Activated T-cell treated with anti-CD3 and anti-CD28 coated beads, Interleukin-2, amount 50 U/mL, for 4 hours (primary cell): ENCODE measurements at regions not wholly inside any gene's neighbourhood (a gene's known extent, or its start where the extent isn't known, plus 50 kb on each side); places are given as distances from the start of the nearest gene placed in this dataset.

ENCODE experiments used
- ATAC-seq, 2 donors: fragments of 200-7000 bp; cut with Tn5 transposase; one replicate each; pipeline ENCODE4 v1.10.0; 2021
- DNase-seq: peaks from one replicate; pipeline ENCODE4 v3.0.0-alpha.2; 2020
- H3K27me3 Mint-ChIP-seq: one replicate; pipeline ENCODE4 v1.8.0; 2021; ENCODE audit warnings: low read depth, mixed read lengths
- H3K36me3 Mint-ChIP-seq: one replicate; pipeline ENCODE4 v1.8.0; 2022; ENCODE audit warnings: mixed read lengths; ENCODE audit not compliant: insufficient read depth
- H3K4me1 Mint-ChIP-seq: one replicate; pipeline ENCODE4 v1.8.0; 2021; ENCODE audit warnings: low read depth, mixed read lengths
- H3K4me3 Mint-ChIP-seq: one replicate; pipeline ENCODE4 v1.8.0; 2021; ENCODE audit warnings: mild to moderate bottlenecking, moderate library complexity, mixed read lengths
- H3K9me3 Mint-ChIP-seq: one replicate; pipeline ENCODE4 v1.8.0; 2021; ENCODE audit warnings: mixed read lengths

DNA sequence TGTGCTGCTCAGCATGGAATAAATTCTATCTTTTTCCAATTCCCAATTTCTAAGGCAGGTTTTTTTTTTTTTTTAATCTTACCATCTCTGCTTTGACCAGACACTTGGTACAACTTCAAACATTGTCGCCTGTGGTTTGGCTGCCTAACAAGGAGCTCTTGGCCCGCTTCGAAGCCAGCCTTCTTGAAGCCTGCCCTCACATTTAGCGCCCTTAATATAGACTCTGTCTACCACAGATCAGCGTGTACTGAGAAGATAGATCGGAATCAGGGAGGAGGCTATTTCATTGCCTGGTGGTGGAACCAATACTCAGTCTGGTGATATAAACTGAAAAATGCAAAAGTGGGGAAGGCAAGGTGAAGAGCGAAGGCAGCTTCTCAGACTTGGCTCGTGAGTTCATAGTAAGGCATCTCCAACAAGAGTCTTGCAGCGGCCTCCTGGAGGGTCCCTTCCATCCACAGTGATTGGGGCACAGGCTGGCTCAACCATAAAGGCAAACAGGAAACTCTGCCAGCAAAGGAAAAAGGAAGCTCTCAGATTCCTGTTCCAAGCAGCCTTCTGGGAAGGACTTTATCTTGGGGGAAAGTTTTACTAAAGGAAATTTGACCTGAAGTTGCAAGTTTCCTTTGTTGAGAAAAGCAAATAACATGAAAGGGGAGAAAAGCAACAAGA lies 103.2 kb upstream of the BCL2L14 start:
- H3K9me3 Mint-ChIP-seq: no peaks in the 10 kb centered on the region
- H3K4me1 Mint-ChIP-seq: peaks cover 4% of the 10 kb centered on the region
- ATAC-seq (no peak), DNase-seq (no peak)
- H3K27me3 Mint-ChIP-seq: no peaks in the 10 kb centered on the region
- H3K36me3 Mint-ChIP-seq: no peaks in the 10 kb centered on the region
- no peak overlapping the region for H3K4me3 Mint-ChIP-seq

DNA sequence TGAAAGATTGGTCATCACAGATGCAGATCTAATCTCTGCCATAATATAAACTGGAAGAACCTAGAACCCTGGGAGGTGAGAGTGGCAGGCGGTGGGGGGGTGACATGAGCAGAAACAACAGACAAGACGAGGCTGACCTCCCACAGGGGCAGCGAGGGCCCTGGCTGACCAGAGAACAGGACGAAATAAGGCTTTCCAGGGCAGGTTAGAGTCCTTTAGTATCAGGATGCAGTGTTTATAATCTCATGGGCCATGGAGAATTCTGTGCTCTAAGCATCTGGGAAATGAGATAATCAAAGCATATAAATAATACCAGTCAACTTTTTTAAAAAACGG lies 102.7 kb upstream of the BCL2L14 start:
- ATAC-seq (no peak), DNase-seq (no peak)
- Mint-ChIP-seq H3K4me3 (no peak overlapping the region), H3K27me3 (no peaks in the 10 kb centered on the region), H3K9me3 (no peaks in the 10 kb centered on the region), H3K4me1 (peaks cover 4% of the 10 kb centered on the region), H3K36me3 (no peaks in the 10 kb centered on the region)

DNA sequence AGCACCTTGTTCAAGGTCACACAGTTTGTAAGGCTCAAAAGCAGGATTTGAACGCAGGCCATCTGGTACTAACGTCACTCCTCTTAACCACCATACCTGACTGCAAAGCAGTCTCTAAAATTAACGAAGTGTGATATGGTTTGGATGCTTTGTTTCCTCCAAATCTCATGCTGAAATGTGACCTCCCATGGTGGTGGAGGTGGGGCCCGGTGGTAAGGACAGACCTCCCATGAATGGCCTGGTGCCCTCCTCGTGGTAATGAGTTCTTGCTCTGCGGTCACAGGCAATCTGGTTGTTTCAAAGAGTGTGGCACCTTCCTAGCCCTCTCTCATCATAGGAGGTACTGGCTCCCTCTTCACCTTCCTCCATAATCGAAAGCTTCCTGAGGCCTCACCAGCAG lies 102.2 kb upstream of the BCL2L14 start:
- Mint-ChIP-seq H3K36me3 (no peaks in the 10 kb centered on the region), H3K9me3 (no peaks in the 10 kb centered on the region), H3K4me3 (no peak overlapping the region), H3K4me1 (peaks cover 4% of the 10 kb centered on the region), H3K27me3 (no peaks in the 10 kb centered on the region)
- DNase-seq (no peak), ATAC-seq (no peak)

DNA sequence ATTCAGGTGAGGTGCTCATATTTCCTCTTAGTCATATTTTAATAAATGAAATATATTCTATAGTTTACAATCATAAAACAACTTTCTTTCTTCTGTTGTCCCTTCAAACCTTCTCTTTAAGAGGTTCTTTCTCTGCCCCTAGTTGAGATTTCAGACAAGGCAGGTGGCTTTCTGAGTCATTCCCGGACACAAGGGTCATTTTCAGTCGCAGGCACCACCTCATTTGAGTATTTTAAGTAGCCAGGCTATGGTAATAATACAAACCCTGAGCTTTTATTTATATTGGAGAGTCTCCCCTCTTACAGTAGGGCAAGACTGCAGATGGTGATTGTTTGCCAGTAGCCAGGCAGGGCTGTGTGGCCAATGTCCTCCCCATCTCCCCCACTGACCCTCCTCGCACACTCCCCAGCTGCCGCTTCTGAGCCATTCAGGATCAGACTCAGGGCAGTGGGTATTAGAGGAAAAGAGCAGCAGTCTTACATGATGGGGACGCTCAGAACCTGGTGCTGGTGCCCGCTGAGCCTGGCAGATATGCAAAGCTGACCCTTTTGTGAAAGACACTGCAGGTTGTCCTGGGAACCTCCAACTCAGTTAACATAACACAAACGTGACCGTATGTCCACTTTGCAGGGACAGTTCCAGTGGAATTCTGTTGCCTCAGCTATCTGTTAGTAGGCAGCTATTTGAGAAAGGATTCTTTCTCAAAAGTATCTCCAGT lies 101.1 kb upstream of the BCL2L14 start:
- no peaks in the 10 kb centered on the region for H3K36me3 Mint-ChIP-seq
- H3K4me3 Mint-ChIP-seq: no peak overlapping the region
- ATAC-seq: no peak
- peaks cover 4% of the 10 kb centered on the region for H3K4me1 Mint-ChIP-seq
- no peak for DNase-seq
- H3K27me3 Mint-ChIP-seq: no peaks in the 10 kb centered on the region
- no peaks in the 10 kb centered on the region for H3K9me3 Mint-ChIP-seq

DNA sequence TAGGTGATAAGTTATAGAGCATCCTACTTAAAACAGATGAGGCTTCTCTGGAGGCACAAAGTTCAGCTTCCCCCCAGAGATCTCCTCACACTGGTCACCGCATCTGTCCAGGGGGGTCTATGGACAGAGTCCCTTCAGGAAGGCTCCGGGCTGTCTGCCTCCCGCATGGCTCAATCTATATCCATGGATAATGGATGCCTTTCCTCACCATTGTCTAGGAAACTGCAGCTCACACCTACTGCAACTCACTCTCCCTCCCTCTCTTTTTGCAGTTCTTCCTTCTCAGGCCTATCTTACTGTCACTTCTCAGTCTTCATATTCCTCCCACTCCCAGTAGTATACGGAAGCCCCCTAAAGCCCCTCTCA lies 100.6 kb upstream of the BCL2L14 start:
- no peak for ATAC-seq
- Mint-ChIP-seq H3K4me1 (peaks cover 4% of the 10 kb centered on the region), H3K9me3 (no peaks in the 10 kb centered on the region), H3K36me3 (no peaks in the 10 kb centered on the region), H3K4me3 (no peak overlapping the region), H3K27me3 (no peaks in the 10 kb centered on the region)
- no peak for DNase-seq

DNA sequence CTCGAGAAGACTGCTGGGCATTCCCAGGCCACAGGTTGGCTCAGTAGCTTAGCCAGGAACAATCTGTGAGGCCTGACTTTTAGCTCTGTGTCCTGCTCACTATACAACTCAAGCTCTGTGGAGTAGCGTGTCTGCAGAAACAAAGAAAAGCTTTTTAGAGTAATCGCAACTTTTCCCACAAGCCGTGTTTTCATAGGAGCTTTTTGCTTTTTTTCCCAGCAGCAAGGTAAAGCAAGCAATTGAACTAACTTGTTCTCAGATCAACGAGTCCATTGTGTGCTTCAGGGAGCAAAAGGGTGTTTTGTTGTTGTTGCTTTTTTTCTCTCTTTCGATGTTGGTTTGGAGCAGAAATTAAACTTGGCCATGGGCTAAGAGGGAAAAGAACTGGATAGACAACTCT lies 97.3 kb upstream of the BCL2L14 start:
- ATAC-seq: no peak

DNA sequence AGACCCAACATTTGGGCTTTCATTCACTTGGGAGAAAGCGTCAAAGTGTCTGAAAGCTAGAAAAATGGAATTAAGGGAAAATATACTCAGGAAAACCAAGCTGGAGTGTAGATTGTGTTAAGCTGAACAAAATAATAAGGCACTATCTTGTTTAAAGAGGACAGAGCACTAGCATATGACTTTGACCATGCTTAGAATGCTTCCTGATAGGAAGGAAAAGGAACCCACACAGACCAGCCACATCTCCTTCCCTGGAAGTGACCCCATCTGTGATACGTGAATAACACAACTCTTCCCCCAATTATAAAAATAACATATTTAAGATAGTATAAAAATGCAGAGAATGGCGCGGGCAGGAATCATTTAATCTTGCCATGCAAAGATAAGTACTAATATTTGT lies 94.7 kb upstream of the BCL2L14 start:
- DNase-seq (no peak), ATAC-seq (no peak)
- Mint-ChIP-seq H3K36me3 (no peaks in the 10 kb centered on the region), H3K27me3 (no peaks in the 10 kb centered on the region), H3K4me3 (no peak overlapping the region), H3K4me1 (peaks cover 30% of the 10 kb centered on the region), H3K9me3 (peaks cover 3% of the 10 kb centered on the region)

More for the DNA sequence above, 97.3 kb upstream of the BCL2L14 start:
- no peaks in the 10 kb centered on the region for H3K9me3 Mint-ChIP-seq
- H3K4me3 Mint-ChIP-seq: no peak overlapping the region
- peaks cover 4% of the 10 kb centered on the region for H3K4me1 Mint-ChIP-seq
- no peaks in the 10 kb centered on the region for H3K36me3 Mint-ChIP-seq
- no peak for DNase-seq
- no peaks in the 10 kb centered on the region for H3K27me3 Mint-ChIP-seq

DNA sequence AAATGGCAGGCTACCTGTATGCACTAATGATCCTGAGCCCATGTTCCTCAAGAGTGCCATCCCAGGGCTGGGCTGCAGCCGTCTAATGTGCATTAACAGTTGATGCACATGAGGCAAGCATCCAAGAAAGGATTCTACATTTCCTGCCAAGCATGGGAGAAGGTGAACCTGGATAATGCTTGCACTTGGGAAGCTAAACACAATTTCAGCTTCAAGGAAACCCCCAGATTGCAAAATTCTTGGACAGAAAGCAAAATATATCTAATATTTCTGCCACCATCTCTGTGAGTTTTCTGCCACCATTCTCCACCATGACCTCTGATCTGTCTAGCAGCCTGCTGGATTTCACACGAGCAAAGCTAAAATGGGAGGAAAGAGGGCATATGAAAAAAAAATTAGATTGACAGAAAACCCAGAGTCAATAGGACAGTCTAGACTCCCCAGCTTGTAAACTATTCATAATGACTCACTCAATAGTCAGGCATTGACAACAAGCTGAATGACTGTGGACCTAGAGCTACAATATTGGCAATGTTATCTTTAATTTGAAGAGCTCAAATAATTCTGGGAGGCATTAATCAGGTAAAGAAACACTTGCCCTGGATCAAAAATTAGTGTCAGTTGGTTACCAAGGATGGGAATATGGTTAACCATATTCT lies 91.9 kb upstream of the BCL2L14 start:
- peaks cover 58% of the 10 kb centered on the region for H3K4me1 Mint-ChIP-seq
- ATAC-seq: peak; percentile 58 to 64

DNA sequence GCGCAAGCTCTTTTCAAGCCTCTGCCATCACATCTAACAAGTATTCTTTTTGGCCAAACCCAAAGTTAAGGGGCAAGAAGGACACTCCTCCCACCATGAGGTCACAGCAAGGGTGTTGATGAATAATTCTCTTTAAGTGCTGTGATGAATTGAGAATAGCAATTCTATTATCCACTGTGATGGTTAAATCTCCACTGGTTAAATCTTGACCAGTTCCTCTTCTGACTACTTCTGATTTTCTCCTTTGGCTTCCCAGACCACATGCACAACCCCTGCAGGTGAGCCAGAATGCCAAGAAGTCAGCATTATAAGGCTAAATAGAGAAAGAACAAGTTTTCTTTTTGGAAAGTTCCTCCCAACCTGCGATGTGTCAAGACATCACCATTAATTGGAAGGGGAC lies 90.6 kb upstream of the BCL2L14 start:
- DNase-seq: no peak
- Mint-ChIP-seq H3K4me3 (no peak overlapping the region), H3K9me3 (peaks cover 17% of the 10 kb centered on the region)

More for the DNA sequence above, 91.9 kb upstream of the BCL2L14 start:
- H3K36me3 Mint-ChIP-seq: peaks cover 1% of the 10 kb centered on the region
- H3K27me3 Mint-ChIP-seq: no peaks in the 10 kb centered on the region
- H3K9me3 Mint-ChIP-seq: peaks cover 14% of the 10 kb centered on the region
- no peak overlapping the region for H3K4me3 Mint-ChIP-seq
- no peak for DNase-seq

DNA sequence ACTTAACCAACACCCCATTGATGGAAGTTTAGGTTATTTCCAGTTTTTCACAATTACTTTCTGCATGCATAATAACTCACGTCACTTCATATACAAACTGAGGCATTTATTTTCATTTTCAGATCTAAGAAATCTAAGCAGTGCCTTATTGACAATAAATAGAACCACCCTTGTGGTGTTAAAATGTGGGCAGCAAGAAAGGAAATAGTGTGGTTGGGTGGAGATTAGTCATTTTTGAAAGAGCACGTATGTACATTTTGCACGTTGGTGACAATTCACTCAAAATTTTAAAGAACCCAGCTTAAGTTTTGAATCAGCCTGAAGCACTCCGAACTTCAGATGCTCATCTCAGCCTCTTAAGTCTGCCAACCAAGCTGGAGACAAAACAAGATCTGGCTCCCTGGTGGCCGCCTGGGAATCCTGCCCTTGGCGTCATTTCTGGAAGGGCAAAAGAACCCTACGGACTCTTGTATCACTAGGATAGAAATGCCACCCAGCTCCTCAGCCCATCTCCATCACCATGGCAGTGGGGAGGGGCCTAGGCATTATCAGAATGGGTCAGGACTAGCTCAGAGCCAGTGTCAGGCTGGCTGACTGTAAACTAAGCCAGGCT lies 89.5 kb upstream of the BCL2L14 start:
- no peaks in the 10 kb centered on the region for H3K27me3 Mint-ChIP-seq
- peaks cover 1% of the 10 kb centered on the region for H3K36me3 Mint-ChIP-seq
- peaks cover 17% of the 10 kb centered on the region for H3K9me3 Mint-ChIP-seq
- DNase-seq: peak; percentile 23
- peak; percentile 88 for ATAC-seq
- peak overlapping the region; percentile 63 for H3K4me3 Mint-ChIP-seq
- peaks cover 64% of the 10 kb centered on the region for H3K4me1 Mint-ChIP-seq

More for the DNA sequence above, 90.6 kb upstream of the BCL2L14 start:
- Mint-ChIP-seq H3K4me1 (peaks cover 64% of the 10 kb centered on the region), H3K36me3 (peaks cover 1% of the 10 kb centered on the region), H3K27me3 (no peaks in the 10 kb centered on the region)
- ATAC-seq: no peak

DNA sequence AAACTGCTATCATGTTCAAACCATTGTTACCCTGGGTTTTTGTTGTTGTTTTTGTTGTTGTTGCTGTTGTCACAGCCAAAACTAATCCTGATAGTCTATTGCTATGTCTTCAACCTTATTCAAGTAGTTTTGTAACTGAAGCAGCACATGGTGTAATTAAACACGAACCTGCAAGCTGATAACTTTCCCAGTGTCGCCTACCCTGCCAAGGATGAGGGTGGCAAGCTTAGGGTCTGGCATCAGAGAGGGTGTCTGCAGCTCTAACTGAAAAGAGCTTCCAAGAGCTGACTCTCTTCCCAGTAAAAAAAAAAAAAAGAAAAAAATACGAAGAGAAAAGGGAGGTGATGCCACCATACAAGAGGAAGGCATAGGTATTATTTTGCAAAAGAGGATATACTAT lies 86.3 kb upstream of the BCL2L14 start:
- Mint-ChIP-seq H3K4me1 (peaks cover 49% of the 10 kb centered on the region), H3K27me3 (no peaks in the 10 kb centered on the region), H3K9me3 (peaks cover 17% of the 10 kb centered on the region), H3K4me3 (no peak overlapping the region), H3K36me3 (peaks cover 1% of the 10 kb centered on the region)
- ATAC-seq (no peak), DNase-seq (no peak)

DNA sequence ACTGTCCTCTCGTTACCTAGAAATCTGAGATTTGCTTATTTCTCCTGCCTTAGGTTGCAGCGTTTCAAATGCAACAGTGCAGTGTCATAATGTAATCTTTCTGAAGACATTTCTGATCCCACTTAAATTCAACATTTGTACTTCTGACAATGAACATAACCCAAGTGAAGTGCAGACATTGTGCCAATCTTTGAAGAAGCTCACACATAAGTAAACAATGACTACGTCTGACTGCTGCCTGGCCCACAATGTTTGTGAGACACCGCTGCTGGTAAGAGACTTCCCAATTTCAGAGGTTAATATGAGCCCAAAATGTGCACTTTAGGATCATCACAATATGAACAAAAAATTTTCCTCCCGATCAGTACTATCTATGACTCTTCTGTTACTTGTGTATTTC lies 84.6 kb upstream of the BCL2L14 start:
- Mint-ChIP-seq H3K4me3 (no peak overlapping the region), H3K36me3 (peaks cover 1% of the 10 kb centered on the region), H3K4me1 (peaks cover 32% of the 10 kb centered on the region), H3K27me3 (no peaks in the 10 kb centered on the region), H3K9me3 (peaks cover 14% of the 10 kb centered on the region)
- DNase-seq (no peak), ATAC-seq (no peak)

DNA sequence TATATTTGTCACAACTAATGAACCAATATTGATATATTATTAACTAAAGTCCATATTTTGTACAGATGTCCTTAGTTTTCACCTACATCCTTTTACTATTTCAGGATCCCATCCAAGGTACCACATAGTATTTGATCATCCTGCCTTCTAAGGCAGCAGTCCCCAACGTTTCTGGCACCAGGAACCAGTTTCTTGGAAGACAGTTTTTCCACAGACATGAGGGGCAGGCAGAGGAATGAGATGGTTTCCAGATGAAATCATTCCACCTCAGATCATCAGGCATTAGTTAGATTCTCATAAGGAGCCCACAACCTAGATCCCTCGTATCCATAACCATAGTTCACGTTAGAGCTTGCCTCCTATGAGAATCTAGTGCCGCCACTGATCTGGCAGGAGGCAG lies 82.8 kb upstream of the BCL2L14 start:
- Mint-ChIP-seq H3K36me3 (peaks cover 1% of the 10 kb centered on the region), H3K27me3 (no peaks in the 10 kb centered on the region), H3K4me1 (peaks cover 16% of the 10 kb centered on the region), H3K9me3 (peaks cover 10% of the 10 kb centered on the region), H3K4me3 (no peak overlapping the region)
- ATAC-seq (no peak), DNase-seq (no peak)

DNA sequence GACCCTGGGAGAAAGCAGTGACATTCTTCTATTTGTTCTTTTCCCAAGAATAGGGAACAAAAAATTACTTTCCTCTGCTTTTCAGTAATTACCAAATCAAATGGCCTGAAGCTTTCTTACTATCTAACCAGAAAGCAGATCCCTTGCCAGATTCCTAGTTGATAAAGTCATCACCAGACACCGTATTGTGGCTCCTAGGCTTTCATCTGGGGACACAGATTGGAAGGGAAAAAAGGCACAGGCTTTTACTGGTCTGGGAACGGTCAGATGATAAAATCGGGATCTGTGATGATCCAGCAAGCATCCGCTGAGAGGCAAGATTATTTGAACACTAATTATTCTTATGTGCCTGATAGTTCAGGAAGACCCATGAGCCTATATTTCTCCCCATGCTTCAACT lies 79.1 kb upstream of the BCL2L14 start:
- H3K4me1 Mint-ChIP-seq: peaks cover 3% of the 10 kb centered on the region
- H3K9me3 Mint-ChIP-seq: peaks cover 3% of the 10 kb centered on the region
- DNase-seq (no peak), ATAC-seq (no peak)
- no peaks in the 10 kb centered on the region for H3K36me3 Mint-ChIP-seq
- H3K27me3 Mint-ChIP-seq: no peaks in the 10 kb centered on the region
- no peak overlapping the region for H3K4me3 Mint-ChIP-seq

DNA sequence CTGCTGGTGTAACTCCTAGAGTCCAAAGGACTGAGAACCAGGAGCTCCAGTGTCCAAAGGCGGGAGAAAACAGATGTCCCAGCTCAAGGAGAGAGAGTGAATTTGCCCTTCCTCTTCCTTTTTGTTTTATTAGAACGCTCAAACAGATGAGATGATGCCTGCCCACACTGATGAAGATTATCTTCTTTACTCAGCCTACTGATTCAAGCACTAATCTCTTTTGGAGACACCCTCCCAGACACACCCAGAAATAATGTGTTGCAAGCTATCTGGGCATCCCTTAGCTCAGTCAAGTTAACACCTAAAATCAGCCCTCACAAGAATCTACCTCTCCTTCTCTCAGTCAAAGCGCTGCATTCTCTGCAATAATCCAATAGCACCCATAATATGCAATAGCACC lies 78.2 kb upstream of the BCL2L14 start:
- H3K4me3 Mint-ChIP-seq: no peak overlapping the region
- ATAC-seq (no peak), DNase-seq (no peak)
- H3K4me1 Mint-ChIP-seq: peaks cover 5% of the 10 kb centered on the region
- no peaks in the 10 kb centered on the region for H3K36me3 Mint-ChIP-seq
- peaks cover 3% of the 10 kb centered on the region for H3K9me3 Mint-ChIP-seq
- no peaks in the 10 kb centered on the region for H3K27me3 Mint-ChIP-seq
